ENCODE measurements at regions not wholly inside any gene's neighbourhood (a gene's known extent, or its start where the extent isn't known, plus 50 kb on each side); places are given as distances from the start of the nearest gene placed in this dataset.

- DNase-seq: no peak
Measured at GRCh38 chr21:16708101-16708835, 804.6 kb upstream of the CXADR start.

GRCh38 chr21:16709866-16710550 is 802.8 kb upstream of the CXADR start:
- DNase-seq: no peak

- DNase-seq: no peak
Measured at GRCh38 chr21:16711757-16712156, 801.1 kb upstream of the CXADR start.

GRCh38 chr21:16713331-16714117 is 799.3 kb upstream of the CXADR start:
- no peak for DNase-seq

- DNase-seq: no peak
Measured at GRCh38 chr21:16740511-16740910, 772.3 kb upstream of the CXADR start.

GRCh38 chr21:16741141-16741665 is 771.6 kb upstream of the CXADR start:
- DNase-seq: no peak

GRCh38 chr21:16742131-16742641 is 770.7 kb upstream of the CXADR start:
- DNase-seq: no peak

- DNase-seq: no peak
Measured at GRCh38 chr21:16742741-16743140, 770.1 kb upstream of the CXADR start.

GRCh38 chr21:16743317-16743716 is 769.5 kb upstream of the CXADR start:
- no peak for DNase-seq

GRCh38 chr21:16750926-16751325 is 761.9 kb upstream of the CXADR start:
- no peak for DNase-seq

GRCh38 chr21:16751695-16752474 is 761.0 kb upstream of the CXADR start:
- no peak for DNase-seq

GRCh38 chr21:16752475-16752857 is 760.4 kb upstream of the CXADR start:
- DNase-seq: no peak

GRCh38 chr21:16755061-16755460 is 757.8 kb upstream of the CXADR start:
- DNase-seq: no peak

GRCh38 chr21:16767201-16767600 is 745.6 kb upstream of the CXADR start:
- no peak for DNase-seq

- no peak for DNase-seq
Measured at GRCh38 chr21:16768096-16768495, 744.7 kb upstream of the CXADR start.

GRCh38 chr21:16770266-16770665 is 742.6 kb upstream of the CXADR start:
- no peak for DNase-seq

GRCh38 chr21:16773206-16773605 is 739.6 kb upstream of the CXADR start:
- DNase-seq: no peak

- no peak for DNase-seq
Measured at GRCh38 chr21:16775076-16775475, 737.8 kb upstream of the CXADR start.

- DNase-seq: no peak
Measured at GRCh38 chr21:16777041-16777720, 735.7 kb upstream of the CXADR start.

- DNase-seq: no peak
Measured at GRCh38 chr21:16788584-16788983, 724.3 kb upstream of the CXADR start.

GRCh38 chr21:16789636-16790035 is 723.2 kb upstream of the CXADR start:
- DNase-seq: no peak

- DNase-seq: no peak
Measured at GRCh38 chr21:16792101-16792500, 720.7 kb upstream of the CXADR start.

Data from GOT3 (cell line).